Central memory CD8-positive, alpha-beta T cell (primary cell): ENCODE measurements at regions not wholly inside any gene's neighbourhood (a gene's known extent, or its start where the extent isn't known, plus 50 kb on each side); places are given as distances from the start of the nearest gene placed in this dataset.

Experiments used
- ATAC-seq: fragments of 150-1000 bp; cut with Tn5 transposase; replicated peaks from 2 replicates; pipeline ENCODE4 v1.10.0; 2022; ENCODE audit warnings: mild to moderate bottlenecking, moderate FRiP score, moderate number of reproducible peaks; ENCODE audit not compliant: poor library complexity, severe bottlenecking; ENCODE audit errors: extremely low read depth
- DNase-seq, 2 donors: peaks; one replicate each; pipeline ENCODE4 v3.0.0; 2021; ENCODE audit warnings: low spot score in 2 of 2
- H3K27ac Mint-ChIP-seq: one replicate; pipeline ENCODE4 v1.8.0; 2022; ENCODE audit warnings: low read depth, mild to moderate bottlenecking, moderate library complexity, mixed read lengths
- H3K27me3 Mint-ChIP-seq: one replicate; pipeline ENCODE4 v1.8.0; 2022; ENCODE audit warnings: mixed read lengths
- H3K36me3 Mint-ChIP-seq: one replicate; pipeline ENCODE4 v1.8.0; 2022; ENCODE audit warnings: mild to moderate bottlenecking, moderate library complexity, mixed read lengths; ENCODE audit not compliant: insufficient read depth
- H3K4me1 Mint-ChIP-seq: one replicate; pipeline ENCODE4 v1.8.0; 2022; ENCODE audit warnings: mixed read lengths
- H3K4me3 Mint-ChIP-seq: one replicate; pipeline ENCODE4 v1.8.0; 2022; ENCODE audit warnings: mild to moderate bottlenecking, moderate library complexity, mixed read lengths
- H3K9me3 Mint-ChIP-seq: one replicate; pipeline ENCODE4 v1.8.0; 2022; ENCODE audit warnings: mixed read lengths

DNA sequence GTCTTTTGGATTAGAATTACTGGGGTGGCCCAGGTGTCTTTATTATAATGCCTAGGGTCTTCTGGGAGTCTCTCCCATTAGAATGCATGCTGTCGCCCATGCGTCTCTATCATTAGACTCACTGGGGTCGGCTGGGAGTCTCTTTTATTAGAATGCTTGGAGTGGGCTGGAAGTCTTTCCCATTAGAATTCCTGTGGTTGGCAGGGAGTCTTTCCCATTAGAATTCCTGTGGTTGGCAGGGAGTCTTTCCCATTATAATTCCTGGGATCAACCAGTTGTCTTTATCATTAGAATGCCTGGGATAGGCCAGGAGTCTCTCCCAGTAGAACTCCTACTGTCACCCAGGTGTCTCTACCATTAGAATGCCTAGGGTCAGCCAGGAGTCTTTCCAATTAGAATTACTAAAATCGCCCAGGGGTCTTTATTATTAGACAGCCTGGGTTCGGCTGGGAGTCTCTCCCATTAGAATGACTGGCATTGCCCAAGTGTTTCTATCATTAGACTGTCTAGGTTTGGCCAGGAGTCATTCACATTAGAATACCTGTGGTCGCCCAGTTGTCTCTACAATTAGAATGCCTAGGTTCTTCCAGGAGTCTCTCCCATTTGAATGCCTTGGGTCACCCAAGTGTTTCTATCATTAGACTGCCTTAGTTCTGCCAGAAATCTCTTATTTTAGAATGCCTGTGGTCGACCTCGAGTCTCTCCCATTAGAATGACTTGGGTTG is 1558.5 kb downstream of the UQCRFS1 start:
- Mint-ChIP-seq H3K4me3 (no peak overlapping the region), H3K9me3 (peaks cover 18% of the 10 kb centered on the region), H3K4me1 (no peaks in the 10 kb centered on the region), H3K36me3 (no peaks in the 10 kb centered on the region), H3K27ac (no peak overlapping the region), H3K27me3 (no peaks in the 10 kb centered on the region)
- DNase-seq (no peak), ATAC-seq (no peak)

DNA sequence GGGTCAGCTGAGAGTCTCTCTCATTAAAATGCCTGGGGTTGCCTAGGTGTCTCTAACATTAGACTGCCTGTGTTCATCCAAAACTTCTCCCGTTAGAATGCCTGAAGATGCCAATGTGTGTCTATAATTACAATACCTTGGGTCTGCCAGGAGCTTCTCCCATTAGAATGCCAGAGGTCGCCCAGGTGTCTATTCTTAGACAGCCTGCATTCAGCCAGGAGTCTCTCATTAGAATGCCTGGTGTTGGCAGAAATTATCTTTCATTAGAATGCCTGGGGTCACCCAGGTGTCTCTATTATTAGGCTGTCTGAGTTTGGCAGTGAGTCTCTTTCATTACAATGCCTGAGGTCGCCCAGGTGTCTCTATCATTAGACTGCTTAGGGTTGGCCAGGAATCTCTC is 1560.2 kb downstream of the UQCRFS1 start:
- no peaks in the 10 kb centered on the region for H3K4me1 Mint-ChIP-seq
- no peak for ATAC-seq
- no peak for DNase-seq
- H3K9me3 Mint-ChIP-seq = peaks cover 20% of the 10 kb centered on the region
- H3K36me3 Mint-ChIP-seq = no peaks in the 10 kb centered on the region
- no peak overlapping the region for H3K27ac Mint-ChIP-seq
- H3K4me3 Mint-ChIP-seq = no peak overlapping the region
- no peaks in the 10 kb centered on the region for H3K27me3 Mint-ChIP-seq

DNA sequence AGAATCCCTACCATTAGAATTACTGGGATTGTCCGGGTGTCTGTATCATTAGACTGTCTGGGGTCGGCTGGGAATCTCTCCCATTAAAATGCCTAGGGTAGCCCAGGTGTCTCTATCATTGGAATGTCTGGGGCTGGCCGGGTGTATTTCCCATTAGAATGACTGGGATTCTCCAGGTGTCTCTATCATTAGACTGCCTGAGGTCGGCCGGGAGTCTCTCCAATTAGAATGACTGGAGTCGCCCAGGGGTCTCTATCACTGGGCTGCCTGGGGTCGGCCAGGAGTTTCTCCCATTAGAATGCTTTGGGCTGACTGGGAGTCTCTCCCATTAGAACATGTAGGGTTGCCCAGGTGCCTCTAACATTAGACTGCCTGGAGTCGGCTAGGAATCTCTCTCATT is 1560.7 kb downstream of the UQCRFS1 start:
- H3K27me3 Mint-ChIP-seq = no peaks in the 10 kb centered on the region
- no peaks in the 10 kb centered on the region for H3K36me3 Mint-ChIP-seq
- H3K27ac Mint-ChIP-seq = no peak overlapping the region
- ATAC-seq (no peak), DNase-seq (no peak)
- no peaks in the 10 kb centered on the region for H3K4me1 Mint-ChIP-seq
- no peak overlapping the region for H3K4me3 Mint-ChIP-seq
- peaks cover 20% of the 10 kb centered on the region for H3K9me3 Mint-ChIP-seq

DNA sequence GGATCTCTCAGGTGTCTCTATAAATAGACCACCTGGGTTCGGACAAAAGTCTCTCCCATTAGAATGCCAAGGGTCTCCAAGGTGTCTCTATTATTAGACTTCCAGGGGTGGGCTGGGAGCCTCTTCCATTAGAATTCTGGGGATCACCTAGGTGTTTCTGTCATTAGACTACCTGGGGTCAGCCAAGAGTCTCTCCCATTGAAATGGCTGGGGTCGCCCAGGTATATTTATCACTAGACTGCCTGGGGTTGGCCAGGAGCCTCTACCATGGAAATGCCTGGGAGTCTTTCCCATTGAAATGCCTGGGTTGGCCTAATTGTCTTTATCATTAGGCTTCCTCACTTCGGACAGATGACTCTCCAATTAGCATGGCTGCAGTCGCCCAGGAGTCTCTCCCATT is 1565.5 kb downstream of the UQCRFS1 start:
- ATAC-seq (no peak), DNase-seq (no peak)
- Mint-ChIP-seq H3K4me3 (no peak overlapping the region), H3K27ac (no peak overlapping the region), H3K36me3 (no peaks in the 10 kb centered on the region), H3K4me1 (no peaks in the 10 kb centered on the region), H3K9me3 (peaks cover 12% of the 10 kb centered on the region), H3K27me3 (no peaks in the 10 kb centered on the region)

DNA sequence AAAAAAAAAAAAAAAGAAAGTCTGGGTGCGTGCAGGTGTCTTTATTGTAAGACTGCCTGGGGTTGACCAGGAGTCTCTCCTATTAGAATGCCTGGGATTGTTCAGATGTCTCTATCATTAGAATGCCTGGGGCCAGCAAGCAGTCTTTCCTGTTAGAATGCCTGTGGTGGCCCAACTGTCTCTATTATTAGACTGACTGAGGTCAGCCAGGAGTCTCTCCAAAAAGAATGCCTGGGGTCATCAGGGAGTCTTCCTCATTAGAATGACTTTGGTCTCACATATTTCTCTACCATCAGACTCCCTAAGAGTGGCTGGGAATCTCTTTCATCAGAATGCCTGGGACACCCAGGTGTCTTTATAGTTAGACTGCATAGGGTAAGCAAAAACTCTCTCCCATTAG is 1577.5 kb downstream of the UQCRFS1 start:
- peaks cover 8% of the 10 kb centered on the region for H3K9me3 Mint-ChIP-seq
- DNase-seq (no peak), ATAC-seq (no peak)
- H3K4me1 Mint-ChIP-seq = no peaks in the 10 kb centered on the region
- H3K4me3 Mint-ChIP-seq = no peak overlapping the region
- no peaks in the 10 kb centered on the region for H3K27me3 Mint-ChIP-seq
- no peak overlapping the region for H3K27ac Mint-ChIP-seq
- H3K36me3 Mint-ChIP-seq = no peaks in the 10 kb centered on the region

DNA sequence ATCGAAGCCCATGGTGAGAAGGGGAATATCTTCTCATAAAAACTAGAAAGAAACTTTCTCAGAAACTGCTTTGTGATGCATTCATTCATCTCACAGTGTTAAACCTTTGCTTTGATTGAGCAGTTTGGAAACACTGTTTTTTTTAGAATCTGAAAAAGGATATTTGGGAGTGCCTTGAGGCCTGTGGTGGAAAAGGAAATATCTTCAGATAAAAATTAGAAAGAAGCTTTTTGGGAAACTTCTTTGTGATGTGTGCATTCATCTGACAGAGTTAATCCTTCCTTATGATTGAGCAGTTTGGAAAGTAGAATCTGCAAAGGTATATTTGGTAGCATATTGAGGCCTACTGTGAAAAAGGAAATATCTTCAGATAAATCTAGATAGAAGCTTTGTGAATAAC is 1594.9 kb downstream of the UQCRFS1 start:
- no peaks in the 10 kb centered on the region for H3K27me3 Mint-ChIP-seq
- no peaks in the 10 kb centered on the region for H3K4me1 Mint-ChIP-seq
- H3K9me3 Mint-ChIP-seq = peaks cover 29% of the 10 kb centered on the region
- H3K36me3 Mint-ChIP-seq = no peaks in the 10 kb centered on the region
- ATAC-seq (no peak), DNase-seq (no peak)
- no peak overlapping the region for H3K27ac Mint-ChIP-seq
- H3K4me3 Mint-ChIP-seq = no peak overlapping the region

DNA sequence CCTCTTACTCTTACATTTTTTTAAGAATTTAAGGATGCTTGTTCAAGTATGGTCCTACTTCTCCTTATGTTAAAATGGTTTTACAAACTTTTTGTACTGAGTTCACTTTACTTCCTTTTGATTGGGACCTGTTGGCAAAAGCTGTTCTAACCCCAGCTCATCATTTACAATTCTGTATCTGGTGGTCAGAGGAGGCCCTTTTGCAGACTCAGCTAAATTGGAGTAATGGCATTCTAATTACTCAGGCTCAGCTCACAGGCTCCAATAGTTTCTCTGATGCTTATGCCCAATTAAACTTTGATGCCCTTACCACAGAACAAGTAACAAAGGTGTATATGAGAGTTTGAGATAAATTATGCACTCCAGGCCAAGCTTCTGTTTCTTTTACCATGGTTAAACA is 1632.0 kb downstream of the UQCRFS1 start:
- Mint-ChIP-seq H3K27ac (no peak overlapping the region), H3K4me3 (no peak overlapping the region), H3K4me1 (no peaks in the 10 kb centered on the region), H3K27me3 (no peaks in the 10 kb centered on the region), H3K36me3 (no peaks in the 10 kb centered on the region), H3K9me3 (peaks cover 8% of the 10 kb centered on the region)
- no peak for ATAC-seq
- no peak for DNase-seq
